Activated CD8-positive, alpha-beta T cell treated with anti-CD3 and anti-CD28 coated beads, Interleukin-2, amount 10 ng/mL, durations not matched to agents 7 days and 5 days (primary cell): ENCODE measurements at regions not wholly inside any gene's neighbourhood (a gene's known extent, or its start where the extent isn't known, plus 50 kb on each side); places are given as distances from the start of the nearest gene placed in this dataset.
A peak's percentile ranks its signal among the peaks of the same experiment; 100 is the strongest.

ENCODE experiments used
- ATAC-seq: fragments of 150-1000 bp; cut with Tn5 transposase; one replicate; pipeline ENCODE4 v1.10.0; 2021; ENCODE audit warnings: moderate library complexity
- CTCF ChIA-PET: fragments of 350-600 bp; sonication (Branson Sonifier 250); formaldehyde crosslinking; loops from one replicate; lab custom pipeline; 2021; ENCODE audit warnings: antibody characterized with exemption; lab: Charles Lee
- POLR2A ChIA-PET: fragments of 350-600 bp; sonication (Branson Sonifier 250); formaldehyde crosslinking; loops from one replicate; lab custom pipeline; 2021; ENCODE audit warnings: antibody characterized with exemption; lab: Charles Lee
- DNase-seq: peaks from one replicate; pipeline ENCODE4 v3.0.0-alpha.2; 2020
- H3K27ac Mint-ChIP-seq: one replicate; pipeline ENCODE4 v1.8.0; 2021; ENCODE audit warnings: mild to moderate bottlenecking, mixed read lengths
- H3K27me3 Mint-ChIP-seq: one replicate; pipeline ENCODE4 v1.8.0; 2021; ENCODE audit warnings: low read depth, mixed read lengths
- H3K36me3 Mint-ChIP-seq: one replicate; pipeline ENCODE4 v1.8.0; 2021; ENCODE audit warnings: low read depth, mixed read lengths
- H3K4me1 Mint-ChIP-seq: one replicate; pipeline ENCODE4 v1.8.0; 2021; ENCODE audit warnings: low read depth, mixed read lengths
- H3K4me3 Mint-ChIP-seq: one replicate; pipeline ENCODE4 v1.8.0; 2021; ENCODE audit warnings: mild to moderate bottlenecking, mixed read lengths
- H3K9me3 Mint-ChIP-seq: one replicate; pipeline ENCODE4 v1.8.0; 2022; ENCODE audit warnings: mixed read lengths; ENCODE audit not compliant: insufficient read depth

GRCh38 chr1:54483875-54484437 lies 64.1 kb upstream of the ACOT11 start:
- no peaks in the 10 kb centered on the region for H3K9me3 Mint-ChIP-seq
- DNase-seq (no peak), ATAC-seq (no peak)
- H3K27me3 Mint-ChIP-seq, result peaks cover 18% of the 10 kb centered on the region
- H3K36me3 Mint-ChIP-seq, result no peaks in the 10 kb centered on the region
- CTCF ChIA-PET, result interaction anchor here (1.1 kb wide), 1 partner anchor 81 kb away, joined by 3 read pairs; no protein-coding TSS in a partner anchor
- no peak overlapping the region for H3K27ac Mint-ChIP-seq
- H3K4me3 Mint-ChIP-seq, result no peak overlapping the region
- peaks cover 59% of the 10 kb centered on the region for H3K4me1 Mint-ChIP-seq
- POLR2A ChIA-PET, result interaction anchor here (0.7 to 0.9 kb wide), 2 partner anchors 76 to 413 kb away, joined by 3 read pairs; no protein-coding TSS in a partner anchor

- no peaks in the 10 kb centered on the region for H3K36me3 Mint-ChIP-seq
- ChIA-PET POLR2A (no interaction called here), CTCF (interaction anchor here (1.0 kb wide), 1 partner anchor 8 kb away, joined by 4 read pairs; no protein-coding TSS in a partner anchor)
- H3K9me3 Mint-ChIP-seq, result no peaks in the 10 kb centered on the region
- DNase-seq (no peak), ATAC-seq (peak; percentile 18)
- H3K4me3 Mint-ChIP-seq, result peak overlapping the region; percentile 19
- peaks cover 9% of the 10 kb centered on the region for H3K27me3 Mint-ChIP-seq
- H3K4me1 Mint-ChIP-seq, result peaks cover 56% of the 10 kb centered on the region
- H3K27ac Mint-ChIP-seq, result peak overlapping the region; percentile 13
These were observed 66.7 kb upstream of the ACOT11 start for GRCh38 chr1:54481201-54481884.

- H3K4me3 Mint-ChIP-seq, result peak overlapping the region; percentile 37
- DNase-seq, result peak; percentile 44
- CTCF ChIA-PET, result interaction anchor here (1.0 to 1.7 kb wide), 3 partner anchors 9 to 11 kb away, joined by 4 to 9 read pairs (median 6); no protein-coding TSS in a partner anchor
- peaks cover 9% of the 10 kb centered on the region for H3K27me3 Mint-ChIP-seq
- peaks cover 58% of the 10 kb centered on the region for H3K4me1 Mint-ChIP-seq
- peak overlapping the region; percentile 78 for H3K27ac Mint-ChIP-seq
- H3K36me3 Mint-ChIP-seq, result no peaks in the 10 kb centered on the region
- ATAC-seq, result peak; percentile 24
- no peaks in the 10 kb centered on the region for H3K9me3 Mint-ChIP-seq
- POLR2A ChIA-PET, result no interaction called here
These were observed 67.5 kb upstream of the ACOT11 start for GRCh38 chr1:54480525-54480848.

- POLR2A ChIA-PET, result interaction anchor here (1.1 kb wide), 1 partner anchor 74 kb away, joined by 3 read pairs; the partner anchor contains the start of gene SSBP3
- DNase-seq (no peak), ATAC-seq (peak; percentile 16)
- H3K4me3 Mint-ChIP-seq, result no peak overlapping the region
- peaks cover 59% of the 10 kb centered on the region for H3K4me1 Mint-ChIP-seq
- H3K27me3 Mint-ChIP-seq, result peaks cover 9% of the 10 kb centered on the region
- CTCF ChIA-PET, result interaction anchor here (1.7 kb wide), 2 partner anchors 9 to 11 kb away, joined by 6 to 9 read pairs; no protein-coding TSS in a partner anchor
- no peaks in the 10 kb centered on the region for H3K36me3 Mint-ChIP-seq
- no peaks in the 10 kb centered on the region for H3K9me3 Mint-ChIP-seq
- H3K27ac Mint-ChIP-seq, result peak overlapping the region; percentile 78
These were observed 68.0 kb upstream of the ACOT11 start for GRCh38 chr1:54479841-54480524.

- CTCF ChIA-PET, result interaction anchor here (1.7 kb wide), 2 partner anchors 10 kb away, joined by 6 to 9 read pairs; no protein-coding TSS in a partner anchor
- H3K36me3 Mint-ChIP-seq, result no peaks in the 10 kb centered on the region
- H3K9me3 Mint-ChIP-seq, result no peaks in the 10 kb centered on the region
- H3K27me3 Mint-ChIP-seq, result peaks cover 8% of the 10 kb centered on the region
- peaks cover 60% of the 10 kb centered on the region for H3K4me1 Mint-ChIP-seq
- ATAC-seq, result no peak
- no peak overlapping the region for H3K4me3 Mint-ChIP-seq
- DNase-seq, result no peak
- POLR2A ChIA-PET, result interaction anchor here (1.1 kb wide), 1 partner anchor 73 kb away, joined by 3 read pairs; the partner anchor contains the start of gene SSBP3
- H3K27ac Mint-ChIP-seq, result peak overlapping the region; percentile 12
These were observed 68.8 kb upstream of the ACOT11 start for GRCh38 chr1:54479251-54479650.

GRCh38 chr1:54477153-54477561 lies 70.9 kb upstream of the ACOT11 start:
- peaks cover 13% of the 10 kb centered on the region for H3K27me3 Mint-ChIP-seq
- ATAC-seq, result no peak
- ChIA-PET POLR2A (interaction anchor here (0.8 to 0.9 kb wide), 2 partner anchors 16 to 121 kb away, joined by 3 read pairs; no protein-coding TSS in a partner anchor), CTCF (interaction anchor here (0.6 to 1.8 kb wide), 7 partner anchors 9 to 70 kb away, joined by 3 to 6 read pairs (median 4); no protein-coding TSS in a partner anchor)
- H3K9me3 Mint-ChIP-seq, result no peaks in the 10 kb centered on the region
- H3K36me3 Mint-ChIP-seq, result no peaks in the 10 kb centered on the region
- no peak overlapping the region for H3K4me3 Mint-ChIP-seq
- H3K27ac Mint-ChIP-seq, result peak overlapping the region; percentile 4
- DNase-seq, result no peak
- peaks cover 64% of the 10 kb centered on the region for H3K4me1 Mint-ChIP-seq

- Mint-ChIP-seq H3K4me3 (no peak overlapping the region), H3K27ac (peak overlapping the region; percentile 4), H3K4me1 (peaks cover 60% of the 10 kb centered on the region), H3K36me3 (no peaks in the 10 kb centered on the region), H3K27me3 (peaks cover 13% of the 10 kb centered on the region), H3K9me3 (no peaks in the 10 kb centered on the region)
- CTCF ChIA-PET, result interaction anchor here (0.6 to 1.6 kb wide), 6 partner anchors 8 to 63 kb away, joined by 3 to 6 read pairs (median 4); no protein-coding TSS in a partner anchor
- no peak for ATAC-seq
- POLR2A ChIA-PET, result interaction anchor here (0.8 to 0.9 kb wide), 2 partner anchors 15 to 121 kb away, joined by 3 read pairs; no protein-coding TSS in a partner anchor
- DNase-seq, result no peak
These were observed 70.4 kb upstream of the SSBP3 start for GRCh38 chr1:54476530-54477109.

- H3K4me3 Mint-ChIP-seq, result no peak overlapping the region
- H3K9me3 Mint-ChIP-seq, result no peaks in the 10 kb centered on the region
- no peak for DNase-seq
- H3K27me3 Mint-ChIP-seq, result peaks cover 13% of the 10 kb centered on the region
- H3K27ac Mint-ChIP-seq, result peak overlapping the region; percentile 55
- peaks cover 54% of the 10 kb centered on the region for H3K4me1 Mint-ChIP-seq
- ChIA-PET CTCF (interaction anchor here (1.2 to 1.6 kb wide), 2 partner anchors 8 to 12 kb away, joined by 6 read pairs; no protein-coding TSS in a partner anchor), POLR2A (no interaction called here)
- ATAC-seq, result no peak
- H3K36me3 Mint-ChIP-seq, result no peaks in the 10 kb centered on the region
These were observed 69.8 kb upstream of the SSBP3 start for GRCh38 chr1:54475946-54476516.

GRCh38 chr1:54475357-54475881 lies 69.2 kb upstream of the SSBP3 start:
- Mint-ChIP-seq H3K4me3 (peak overlapping the region; percentile 39), H3K9me3 (no peaks in the 10 kb centered on the region), H3K27ac (peak overlapping the region; percentile 77), H3K4me1 (peaks cover 49% of the 10 kb centered on the region), H3K36me3 (no peaks in the 10 kb centered on the region), H3K27me3 (peaks cover 13% of the 10 kb centered on the region)
- DNase-seq, result peak; percentile 62
- ATAC-seq, result peak; percentile 47
- CTCF ChIA-PET, result no interaction called here
- POLR2A ChIA-PET, result no interaction called here

GRCh38 chr1:54474310-54475251 lies 68.4 kb upstream of the SSBP3 start:
- Mint-ChIP-seq H3K4me3 (peak overlapping the region; percentile 64), H3K4me1 (peaks cover 41% of the 10 kb centered on the region), H3K27ac (peak overlapping the region; percentile 58), H3K27me3 (peaks cover 13% of the 10 kb centered on the region), H3K9me3 (no peaks in the 10 kb centered on the region), H3K36me3 (no peaks in the 10 kb centered on the region)
- peak; percentile 66 for ATAC-seq
- CTCF ChIA-PET, result no interaction called here
- POLR2A ChIA-PET, result no interaction called here
- DNase-seq, result peak; percentile 42
